Fibroblast of skin of abdomen (primary cell): ENCODE measurements at regions not wholly inside any gene's neighbourhood (a gene's known extent, or its start where the extent isn't known, plus 50 kb on each side); places are given as distances from the start of the nearest gene placed in this dataset.
A peak's percentile ranks its signal among the peaks of the same experiment; 100 is the strongest.

Source experiments
- DNase-seq: peaks from one replicate; pipeline ENCODE4 v3.0.0-alpha.2; 2013

GRCh38 chr14:71720978-71721624, 211.1 kb upstream of the RGS6 start:
- peak; percentile 83 for DNase-seq

GRCh38 chr14:71721791-71722190, 210.4 kb upstream of the RGS6 start:
- no peak for DNase-seq

- no peak for DNase-seq
Observed at GRCh38 chr14:71722885-71723284, 209.3 kb upstream of the RGS6 start.

GRCh38 chr14:71725922-71726579, 206.2 kb upstream of the RGS6 start:
- peak; percentile 90 for DNase-seq

GRCh38 chr14:71726580-71727021, 205.6 kb upstream of the RGS6 start:
- DNase-seq = peak; percentile 80

GRCh38 chr14:71728386-71728785, 203.8 kb upstream of the RGS6 start:
- DNase-seq = peak; percentile 73

- no peak for DNase-seq
Observed at GRCh38 chr14:71729596-71729995, 202.6 kb upstream of the RGS6 start.

GRCh38 chr14:71730471-71730870, 201.8 kb upstream of the RGS6 start:
- peak; percentile 39 for DNase-seq

- no peak for DNase-seq
Observed at GRCh38 chr14:71731096-71731495, 201.1 kb upstream of the RGS6 start.

- peak; percentile 79 for DNase-seq
Observed at GRCh38 chr14:71733210-71733883, 198.9 kb upstream of the RGS6 start.

- DNase-seq = no peak
Observed at GRCh38 chr14:71734076-71734475, 198.2 kb upstream of the RGS6 start.

GRCh38 chr14:71734885-71735284, 197.3 kb upstream of the RGS6 start:
- peak; percentile 30 for DNase-seq

- DNase-seq = no peak
Observed at GRCh38 chr14:71737760-71738159, 194.5 kb upstream of the RGS6 start.

GRCh38 chr14:71739273-71739990, 192.8 kb upstream of the RGS6 start:
- no peak for DNase-seq

GRCh38 chr14:71741241-71741640, 191.0 kb upstream of the RGS6 start:
- DNase-seq = no peak

- DNase-seq = peak; percentile 60
Observed at GRCh38 chr14:71742485-71742884, 189.7 kb upstream of the RGS6 start.

GRCh38 chr14:71745072-71745471, 187.2 kb upstream of the RGS6 start:
- DNase-seq = no peak

GRCh38 chr14:71748196-71748595, 184.0 kb upstream of the RGS6 start:
- no peak for DNase-seq

GRCh38 chr14:71749613-71750238, 182.5 kb upstream of the RGS6 start:
- no peak for DNase-seq

GRCh38 chr14:71751264-71751663, 181.0 kb upstream of the RGS6 start:
- no peak for DNase-seq

GRCh38 chr14:71752111-71752738, 180.0 kb upstream of the RGS6 start:
- DNase-seq = no peak
